Astrocyte (in vitro differentiated cells and primary cell): ENCODE measurements at regions not wholly inside any gene's neighbourhood (a gene's known extent, or its start where the extent isn't known, plus 50 kb on each side); places are given as distances from the start of the nearest gene placed in this dataset.

Source experiments
- DNase-seq: peaks from one replicate; pipeline ENCODE4 v3.0.0-alpha.2; 2010; ENCODE audit warnings: low read depth
- FAIRE-seq: peaks from 2 replicates; lab custom pipeline; 2011; peaks lifted over from hg19 to GRCh38; lab: Jason Lieb, UNC
- H2AFZ ChIP-seq: 2 replicates; pipeline ENCODE4 v1.6.0; 2012; ENCODE audit warnings: low read depth, low read length, inconsistent platforms
- H3K27ac ChIP-seq: 2 replicates; pipeline ENCODE4 v1.5.1; 2011; ENCODE audit warnings: low read depth, low read length, inconsistent platforms
- H3K27me3 ChIP-seq: 2 replicates; pipeline ENCODE4 v1.6.0; 2011; ENCODE audit warnings: low read length, inconsistent platforms; ENCODE audit not compliant: insufficient read depth
- H3K36me3 ChIP-seq: 2 replicates; pipeline ENCODE4 v1.5.1; 2011; ENCODE audit warnings: low read length, inconsistent platforms; ENCODE audit not compliant: insufficient read depth
- H3K4me1 ChIP-seq: 2 replicates; pipeline ENCODE4 v1.5.1; 2011; ENCODE audit warnings: low read length, inconsistent platforms; ENCODE audit not compliant: insufficient read depth
- H3K4me2 ChIP-seq: 2 replicates; pipeline ENCODE4 v1.6.0; 2012; ENCODE audit warnings: low read length, inconsistent platforms
- H3K4me3 ChIP-seq: 2 replicates; pipeline ENCODE4 v1.5.1; 2011; ENCODE audit warnings: low read depth, mild to moderate bottlenecking, low read length, inconsistent platforms; ENCODE audit not compliant: insufficient read depth
- H3K79me2 ChIP-seq: 2 replicates; pipeline ENCODE4 v1.6.0; 2012; ENCODE audit warnings: mild to moderate bottlenecking, low read length, inconsistent platforms; ENCODE audit not compliant: insufficient read depth
- H3K9ac ChIP-seq: 2 replicates; pipeline ENCODE4 v1.6.0; 2012; ENCODE audit warnings: mild to moderate bottlenecking, low read length, inconsistent platforms
- H3K9me3 ChIP-seq: 2 replicates; pipeline ENCODE4 v1.5.1; 2012; ENCODE audit warnings: low read depth, mild to moderate bottlenecking, low read length, inconsistent platforms; ENCODE audit not compliant: insufficient read depth
- H4K20me1 ChIP-seq: 2 replicates; pipeline ENCODE4 v1.6.0; 2012; ENCODE audit warnings: low read length, inconsistent platforms; ENCODE audit not compliant: insufficient read depth
- H3K27ac Mint-ChIP-seq: one replicate; pipeline ENCODE4 v1.8.0; 2021; ENCODE audit warnings: mild to moderate bottlenecking, mixed read lengths; ENCODE audit not compliant: unreplicated experiment
- H3K27me3 Mint-ChIP-seq: one replicate; pipeline ENCODE4 v1.8.0; 2021; ENCODE audit warnings: low read depth, mixed read lengths; ENCODE audit not compliant: unreplicated experiment
- H3K36me3 Mint-ChIP-seq: one replicate; pipeline ENCODE4 v1.8.0; 2021; ENCODE audit warnings: low read depth, mixed read lengths; ENCODE audit not compliant: unreplicated experiment
- H3K4me1 Mint-ChIP-seq: one replicate; pipeline ENCODE4 v1.8.0; 2021; ENCODE audit warnings: low read depth, mixed read lengths; ENCODE audit not compliant: unreplicated experiment
- H3K4me3 Mint-ChIP-seq: one replicate; pipeline ENCODE4 v1.8.0; 2021; ENCODE audit warnings: mild to moderate bottlenecking, moderate library complexity, mixed read lengths; ENCODE audit not compliant: unreplicated experiment
- H3K9me3 Mint-ChIP-seq: one replicate; pipeline ENCODE4 v1.8.0; 2021; ENCODE audit warnings: mild to moderate bottlenecking, mixed read lengths; ENCODE audit not compliant: unreplicated experiment
- EZH2 ChIP-seq: IDR thresholded peaks from 2 replicates; pipeline ENCODE4 v1.6.1; 2012; ENCODE audit warnings: mild to moderate bottlenecking, low read length, inconsistent platforms; ENCODE audit not compliant: insufficient read depth
- TF ChIP-seq, protein P1 (sequence below): IDR thresholded peaks from 2 replicates; pipeline ENCODE4 v1.5.1; 2011; ENCODE audit warnings: low read depth, mild to moderate bottlenecking, inconsistent platforms, low read length, moderate library complexity; ENCODE audit not compliant: insufficient read depth

DNA sequence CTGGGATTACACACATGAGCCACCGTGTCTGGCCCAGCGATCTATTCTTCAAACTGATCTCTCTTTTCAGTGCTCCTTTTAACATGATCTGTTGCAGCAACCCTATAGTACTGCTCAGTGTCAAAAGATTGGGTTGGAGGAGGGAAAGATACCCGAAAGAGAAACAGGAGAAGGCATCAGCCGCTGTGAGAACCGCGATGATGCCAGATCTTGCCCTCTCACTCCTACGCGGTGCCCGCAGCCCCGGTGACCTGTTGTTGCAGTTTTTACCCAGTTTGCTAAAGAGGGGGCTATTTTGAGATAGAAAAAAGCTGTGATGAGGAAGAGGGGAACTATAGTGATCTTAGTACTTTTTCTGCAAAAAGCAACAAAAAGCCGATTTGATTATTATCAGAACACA lies 335.5 kb downstream of the KCNS3 start:
- FAIRE-seq (no peak), DNase-seq (no peak)
- Histone ChIP-seq H3K9ac (no peak overlapping the region), H3K79me2 (no peaks in the 10 kb centered on the region), H3K4me2 (no peak overlapping the region), H3K36me3 (no peaks in the 10 kb centered on the region), H4K20me1 (no peaks in the 10 kb centered on the region), H3K9me3 (no peaks in the 10 kb centered on the region), H3K4me1 (peaks cover 16% of the 10 kb centered on the region), H3K27me3 (no peaks in the 10 kb centered on the region), H3K4me3 (no peak overlapping the region), H2AFZ (no peak overlapping the region), H3K27ac (no peak overlapping the region)
- no peaks in the 10 kb centered on the region for H3K36me3 Mint-ChIP-seq
- H3K4me1 Mint-ChIP-seq: peaks cover 8% of the 10 kb centered on the region
- no peaks in the 10 kb centered on the region for H3K9me3 Mint-ChIP-seq
- H3K4me3 Mint-ChIP-seq: no peak overlapping the region
- TF ChIP-seq, protein P1, sequence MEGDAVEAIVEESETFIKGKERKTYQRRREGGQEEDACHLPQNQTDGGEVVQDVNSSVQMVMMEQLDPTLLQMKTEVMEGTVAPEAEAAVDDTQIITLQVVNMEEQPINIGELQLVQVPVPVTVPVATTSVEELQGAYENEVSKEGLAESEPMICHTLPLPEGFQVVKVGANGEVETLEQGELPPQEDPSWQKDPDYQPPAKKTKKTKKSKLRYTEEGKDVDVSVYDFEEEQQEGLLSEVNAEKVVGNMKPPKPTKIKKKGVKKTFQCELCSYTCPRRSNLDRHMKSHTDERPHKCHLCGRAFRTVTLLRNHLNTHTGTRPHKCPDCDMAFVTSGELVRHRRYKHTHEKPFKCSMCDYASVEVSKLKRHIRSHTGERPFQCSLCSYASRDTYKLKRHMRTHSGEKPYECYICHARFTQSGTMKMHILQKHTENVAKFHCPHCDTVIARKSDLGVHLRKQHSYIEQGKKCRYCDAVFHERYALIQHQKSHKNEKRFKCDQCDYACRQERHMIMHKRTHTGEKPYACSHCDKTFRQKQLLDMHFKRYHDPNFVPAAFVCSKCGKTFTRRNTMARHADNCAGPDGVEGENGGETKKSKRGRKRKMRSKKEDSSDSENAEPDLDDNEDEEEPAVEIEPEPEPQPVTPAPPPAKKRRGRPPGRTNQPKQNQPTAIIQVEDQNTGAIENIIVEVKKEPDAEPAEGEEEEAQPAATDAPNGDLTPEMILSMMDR: no peak
- no peak for TF ChIP-seq EZH2
- H3K27ac Mint-ChIP-seq: no peak overlapping the region
- H3K27me3 Mint-ChIP-seq: no peaks in the 10 kb centered on the region

DNA sequence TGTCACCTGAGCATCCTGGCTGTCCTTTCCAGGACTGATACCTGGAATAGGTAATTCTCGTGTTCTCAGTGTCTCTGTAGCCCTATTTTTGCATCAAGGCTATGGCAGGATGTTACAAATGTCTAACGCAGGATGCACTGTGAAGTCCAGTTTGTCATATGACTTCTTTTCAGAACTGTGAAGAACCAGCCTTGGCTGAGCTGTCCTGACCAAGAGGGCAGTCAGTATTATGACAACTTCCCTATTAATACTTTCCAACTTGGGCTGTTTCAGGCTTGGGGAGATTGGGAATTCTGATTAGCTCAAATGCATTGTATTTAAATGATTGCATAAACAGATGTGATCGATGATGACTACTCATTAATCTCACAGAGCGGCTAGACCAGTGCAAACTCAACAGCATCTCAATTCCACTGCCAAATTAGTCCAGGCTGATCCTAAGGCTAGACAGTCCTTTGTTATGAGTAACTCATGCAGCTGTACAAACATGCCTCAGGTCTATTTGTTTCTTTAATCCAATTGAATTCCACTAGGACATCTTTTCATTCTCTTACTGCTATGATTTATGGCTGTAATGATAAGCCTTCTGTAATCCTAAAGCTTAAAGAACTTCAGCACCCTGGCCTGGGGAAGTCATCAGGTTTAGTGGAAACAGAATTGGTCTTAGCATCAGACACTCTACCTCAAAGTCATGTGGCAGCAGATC lies 331.6 kb downstream of the KCNS3 start:
- no peaks in the 10 kb centered on the region for H3K36me3 Mint-ChIP-seq
- H3K4me1 Mint-ChIP-seq: peaks cover 8% of the 10 kb centered on the region
- no peaks in the 10 kb centered on the region for H3K27me3 ChIP-seq
- no peak overlapping the region for H3K4me3 Mint-ChIP-seq
- H3K27ac Mint-ChIP-seq: no peak overlapping the region
- no peaks in the 10 kb centered on the region for H4K20me1 ChIP-seq
- peaks cover 3% of the 10 kb centered on the region for H3K9me3 Mint-ChIP-seq
- H3K9me3 ChIP-seq: no peaks in the 10 kb centered on the region
- no peaks in the 10 kb centered on the region for H3K27me3 Mint-ChIP-seq
- no peaks in the 10 kb centered on the region for H3K79me2 ChIP-seq
- H2AFZ ChIP-seq: no peak overlapping the region
- H3K4me2 ChIP-seq: peak overlapping the region; percentile 44
- peaks cover 16% of the 10 kb centered on the region for H3K4me1 ChIP-seq
- H3K4me3 ChIP-seq: no peak overlapping the region
- peak overlapping the region; percentile 59 for H3K9ac ChIP-seq
- FAIRE-seq: no peak
- no peaks in the 10 kb centered on the region for H3K36me3 ChIP-seq
- peak; percentile 99 for DNase-seq
- TF ChIP-seq EZH2: no peak
- TF ChIP-seq, protein P1: no peak
- H3K27ac ChIP-seq: peak overlapping the region; percentile 80

DNA sequence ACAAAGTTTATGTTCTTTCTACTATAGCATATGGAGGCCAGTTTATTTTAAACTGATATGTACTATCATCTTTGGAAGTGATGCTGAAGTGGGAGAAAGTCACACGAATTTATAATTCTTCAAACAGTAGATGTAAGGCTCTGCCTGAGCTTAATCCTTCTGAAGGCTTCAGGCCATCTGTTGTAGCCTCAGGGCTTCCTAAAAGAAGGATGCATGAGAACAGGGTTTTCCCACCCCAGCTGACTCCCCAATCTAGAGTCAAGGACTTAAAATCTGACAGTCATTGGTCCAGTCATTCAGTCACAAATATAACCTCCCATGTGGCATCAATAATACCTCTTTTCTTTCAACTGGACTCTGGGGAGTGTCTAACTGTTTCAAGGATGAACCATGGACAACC lies 330.5 kb downstream of the KCNS3 start:
- Histone ChIP-seq H3K36me3 (no peaks in the 10 kb centered on the region), H3K4me1 (peaks cover 16% of the 10 kb centered on the region), H3K4me2 (no peak overlapping the region), H2AFZ (no peak overlapping the region), H3K27ac (no peak overlapping the region), H3K79me2 (no peaks in the 10 kb centered on the region), H3K9ac (no peak overlapping the region), H3K9me3 (no peaks in the 10 kb centered on the region), H3K27me3 (no peaks in the 10 kb centered on the region), H4K20me1 (no peaks in the 10 kb centered on the region), H3K4me3 (no peak overlapping the region)
- FAIRE-seq (no peak), DNase-seq (no peak)
- Mint-ChIP-seq H3K4me1 (peaks cover 8% of the 10 kb centered on the region), H3K27ac (no peak overlapping the region), H3K27me3 (no peaks in the 10 kb centered on the region), H3K9me3 (peaks cover 3% of the 10 kb centered on the region), H3K4me3 (no peak overlapping the region), H3K36me3 (no peaks in the 10 kb centered on the region)
- TF ChIP-seq, protein P1: no peak
